ENCODE measurements at regions not wholly inside any gene's neighbourhood (a gene's known extent, or its start where the extent isn't known, plus 50 kb on each side); places are given as distances from the start of the nearest gene placed in this dataset.

GRCh38 chr2:35081622-35082015 lies 1274.0 kb upstream of the CRIM1 start:
- no peaks in the 10 kb centered on the region for H3K36me3 ChIP-seq (ENCODE audit: control insufficient read depth in 3 of 3, insufficient read depth in 2 of 3, low read depth in 1 of 3, low read length in 3 of 3)
- no peak for FAIRE-seq
- H3K4me3 ChIP-seq (ENCODE audit: low read depth in 1 of 3, low read length in 3 of 3) = no peak overlapping the region
- no peaks in the 10 kb centered on the region for H3K4me1 ChIP-seq (ENCODE audit: control insufficient read depth in 3 of 3, insufficient read depth in 2 of 3, low read depth in 1 of 3, low read length in 2 of 3)
- no peaks in the 10 kb centered on the region for H3K27me3 ChIP-seq (ENCODE audit: control insufficient read depth in 3 of 3, insufficient read depth in 3 of 3, low read length in 3 of 3)
- no peak for DNase-seq
- 81 to 89% (median 87%) methylated on average over 1 of the region's 1 CpG for WGBS, 3 donors
- peaks cover 0 to 1% of the 10 kb centered on the region in 2 donors for H3K9me3 ChIP-seq (ENCODE audit: control insufficient read depth in 2 of 2, insufficient read depth in 1 of 2, low read depth in 1 of 2, low read length in 1 of 2)
- no peak overlapping the region for H3K27ac ChIP-seq (ENCODE audit: low read depth in 1 of 3, low read length in 2 of 3)

GRCh38 chr2:35081001-35081621 lies 1274.5 kb upstream of the CRIM1 start:
- DNase-seq (no peak), FAIRE-seq (no peak)
- no peak overlapping the region for H3K27ac ChIP-seq (ENCODE audit: low read depth in 1 of 3, low read length in 2 of 3)
- WGBS, 3 donors = 77 to 88% (median 80%) methylated on average over 1 of the region's 1 CpG
- no peaks in the 10 kb centered on the region for H3K4me1 ChIP-seq (ENCODE audit: control insufficient read depth in 3 of 3, insufficient read depth in 2 of 3, low read depth in 1 of 3, low read length in 2 of 3)
- H3K9me3 ChIP-seq (ENCODE audit: control insufficient read depth in 2 of 2, insufficient read depth in 1 of 2, low read depth in 1 of 2, low read length in 1 of 2) = peaks cover 0 to 1% of the 10 kb centered on the region in 2 donors
- no peak overlapping the region for H3K4me3 ChIP-seq (ENCODE audit: low read depth in 1 of 3, low read length in 3 of 3)
- no peaks in the 10 kb centered on the region for H3K27me3 ChIP-seq (ENCODE audit: control insufficient read depth in 3 of 3, insufficient read depth in 3 of 3, low read length in 3 of 3)
- H3K36me3 ChIP-seq (ENCODE audit: control insufficient read depth in 3 of 3, insufficient read depth in 2 of 3, low read depth in 1 of 3, low read length in 3 of 3) = no peaks in the 10 kb centered on the region

- no peak overlapping the region for H3K27ac ChIP-seq (ENCODE audit: low read depth in 1 of 3, low read length in 2 of 3)
- no peaks in the 10 kb centered on the region for H3K9me3 ChIP-seq (ENCODE audit: control insufficient read depth in 2 of 2, insufficient read depth in 1 of 2, low read depth in 1 of 2, low read length in 1 of 2)
- no peak for FAIRE-seq
- H3K27me3 ChIP-seq (ENCODE audit: control insufficient read depth in 3 of 3, insufficient read depth in 3 of 3, low read length in 3 of 3) = no peaks in the 10 kb centered on the region
- H3K4me3 ChIP-seq (ENCODE audit: low read depth in 1 of 3, low read length in 3 of 3) = no peak overlapping the region
- no peak for DNase-seq
- no peaks in the 10 kb centered on the region for H3K4me1 ChIP-seq (ENCODE audit: control insufficient read depth in 3 of 3, insufficient read depth in 2 of 3, low read depth in 1 of 3, low read length in 2 of 3)
- WGBS, 3 donors = 57 to 76% (median 62%) methylated on average over 5 of the region's 5 CpGs
- H3K36me3 ChIP-seq (ENCODE audit: control insufficient read depth in 3 of 3, insufficient read depth in 2 of 3, low read depth in 1 of 3, low read length in 3 of 3) = no peaks in the 10 kb centered on the region
Measured at GRCh38 chr2:35080231-35080910, 1275.2 kb upstream of the CRIM1 start.

- H3K4me1 ChIP-seq (ENCODE audit: control insufficient read depth in 3 of 3, insufficient read depth in 2 of 3, low read depth in 1 of 3, low read length in 2 of 3) = no peaks in the 10 kb centered on the region
- 42 to 71% (median 61%) methylated on average over 1 of the region's 1 CpG for WGBS, 3 donors
- no peak overlapping the region for H3K4me3 ChIP-seq (ENCODE audit: low read depth in 1 of 3, low read length in 3 of 3)
- DNase-seq = no peak
- no peaks in the 10 kb centered on the region for H3K27me3 ChIP-seq (ENCODE audit: control insufficient read depth in 3 of 3, insufficient read depth in 3 of 3, low read length in 3 of 3)
- FAIRE-seq = no peak
- H3K9me3 ChIP-seq (ENCODE audit: control insufficient read depth in 2 of 2, insufficient read depth in 1 of 2, low read depth in 1 of 2, low read length in 1 of 2) = peaks cover 2 to 14% of the 10 kb centered on the region in 2 donors
- H3K36me3 ChIP-seq (ENCODE audit: control insufficient read depth in 3 of 3, insufficient read depth in 2 of 3, low read depth in 1 of 3, low read length in 3 of 3) = no peaks in the 10 kb centered on the region
- H3K27ac ChIP-seq (ENCODE audit: low read depth in 1 of 3, low read length in 2 of 3) = no peak overlapping the region
Measured at GRCh38 chr2:35067420-35067819, 1288.2 kb upstream of the CRIM1 start.

GRCh38 chr2:35063836-35064235 lies 1291.7 kb upstream of the CRIM1 start:
- DNase-seq = no peak
- H3K4me1 ChIP-seq (ENCODE audit: control insufficient read depth in 3 of 3, insufficient read depth in 2 of 3, low read depth in 1 of 3, low read length in 2 of 3) = no peaks in the 10 kb centered on the region
- WGBS, 3 donors = 68 to 84% (median 72%) methylated on average over 5 of the region's 5 CpGs
- FAIRE-seq = no peak
- no peak overlapping the region for H3K4me3 ChIP-seq (ENCODE audit: low read depth in 1 of 3, low read length in 3 of 3)
- no peaks in the 10 kb centered on the region for H3K36me3 ChIP-seq (ENCODE audit: control insufficient read depth in 3 of 3, insufficient read depth in 2 of 3, low read depth in 1 of 3, low read length in 3 of 3)
- H3K9me3 ChIP-seq (ENCODE audit: control insufficient read depth in 2 of 2, insufficient read depth in 1 of 2, low read depth in 1 of 2, low read length in 1 of 2) = peaks cover 2 to 12% of the 10 kb centered on the region in 2 donors
- H3K27me3 ChIP-seq (ENCODE audit: control insufficient read depth in 3 of 3, insufficient read depth in 3 of 3, low read length in 3 of 3) = no peaks in the 10 kb centered on the region
- no peak overlapping the region for H3K27ac ChIP-seq (ENCODE audit: low read depth in 1 of 3, low read length in 2 of 3)

GRCh38 chr2:35035883-35036282 lies 1319.7 kb upstream of the CRIM1 start:
- Histone ChIP-seq H3K4me1 (ENCODE audit: control insufficient read depth in 3 of 3, insufficient read depth in 2 of 3, low read depth in 1 of 3, low read length in 2 of 3) (no peaks in the 10 kb centered on the region), H3K36me3 (ENCODE audit: control insufficient read depth in 3 of 3, insufficient read depth in 2 of 3, low read depth in 1 of 3, low read length in 3 of 3) (no peaks in the 10 kb centered on the region), H3K27me3 (ENCODE audit: control insufficient read depth in 3 of 3, insufficient read depth in 3 of 3, low read length in 3 of 3) (no peaks in the 10 kb centered on the region), H3K4me3 (ENCODE audit: low read depth in 1 of 3, low read length in 3 of 3) (no peak overlapping the region), H3K27ac (ENCODE audit: low read depth in 1 of 3, low read length in 2 of 3) (no peak overlapping the region), H3K9me3 (ENCODE audit: control insufficient read depth in 2 of 2, insufficient read depth in 1 of 2, low read depth in 1 of 2, low read length in 1 of 2) (peaks cover 0 to 17% of the 10 kb centered on the region in 2 donors)
- no peak for DNase-seq
- WGBS, 3 donors = 40 to 65% (median 55%) methylated on average over 3 of the region's 3 CpGs
- FAIRE-seq = no peak

- H3K4me1 ChIP-seq (ENCODE audit: control insufficient read depth in 3 of 3, insufficient read depth in 2 of 3, low read depth in 1 of 3, low read length in 2 of 3) = no peaks in the 10 kb centered on the region
Measured at GRCh38 chr2:35033748-35034147, 1321.8 kb upstream of the CRIM1 start.

GRCh38 chr2:35023545-35023944 lies 1332.0 kb upstream of the CRIM1 start:
- no peaks in the 10 kb centered on the region for H3K9me3 ChIP-seq (ENCODE audit: control insufficient read depth in 2 of 2, insufficient read depth in 1 of 2, low read depth in 1 of 2, low read length in 1 of 2)
- H3K4me3 ChIP-seq (ENCODE audit: low read depth in 1 of 3, low read length in 3 of 3) = no peak overlapping the region
- no peak overlapping the region for H3K27ac ChIP-seq (ENCODE audit: low read depth in 1 of 3, low read length in 2 of 3)
- FAIRE-seq = no peak
- no peaks in the 10 kb centered on the region for H3K4me1 ChIP-seq (ENCODE audit: control insufficient read depth in 3 of 3, insufficient read depth in 2 of 3, low read depth in 1 of 3, low read length in 2 of 3)
- no peaks in the 10 kb centered on the region for H3K27me3 ChIP-seq (ENCODE audit: control insufficient read depth in 3 of 3, insufficient read depth in 3 of 3, low read length in 3 of 3)
- H3K36me3 ChIP-seq (ENCODE audit: control insufficient read depth in 3 of 3, insufficient read depth in 2 of 3, low read depth in 1 of 3, low read length in 3 of 3) = no peaks in the 10 kb centered on the region
- no peak for DNase-seq

More at GRCh38 chr2:35033748-35034147, 1321.8 kb upstream of the CRIM1 start:
- H3K36me3 ChIP-seq (ENCODE audit: control insufficient read depth in 3 of 3, insufficient read depth in 2 of 3, low read depth in 1 of 3, low read length in 3 of 3) = no peaks in the 10 kb centered on the region
- 76 to 88% (median 80%) methylated on average over 4 of the region's 4 CpGs for WGBS, 3 donors
- no peak for DNase-seq
- H3K27ac ChIP-seq (ENCODE audit: low read depth in 1 of 3, low read length in 2 of 3) = no peak overlapping the region
- H3K27me3 ChIP-seq (ENCODE audit: control insufficient read depth in 3 of 3, insufficient read depth in 3 of 3, low read length in 3 of 3) = no peaks in the 10 kb centered on the region
- FAIRE-seq = no peak
- H3K9me3 ChIP-seq (ENCODE audit: control insufficient read depth in 2 of 2, insufficient read depth in 1 of 2, low read depth in 1 of 2, low read length in 1 of 2) = peaks cover 0 to 10% of the 10 kb centered on the region in 2 donors
- H3K4me3 ChIP-seq (ENCODE audit: low read depth in 1 of 3, low read length in 3 of 3) = no peak overlapping the region

- Histone ChIP-seq H3K27ac (ENCODE audit: low read depth in 1 of 3, low read length in 2 of 3) (no peak overlapping the region), H3K9me3 (ENCODE audit: control insufficient read depth in 2 of 2, insufficient read depth in 1 of 2, low read depth in 1 of 2, low read length in 1 of 2) (no peaks in the 10 kb centered on the region), H3K36me3 (ENCODE audit: control insufficient read depth in 3 of 3, insufficient read depth in 2 of 3, low read depth in 1 of 3, low read length in 3 of 3) (no peaks in the 10 kb centered on the region), H3K4me3 (ENCODE audit: low read depth in 1 of 3, low read length in 3 of 3) (no peak overlapping the region), H3K4me1 (ENCODE audit: control insufficient read depth in 3 of 3, insufficient read depth in 2 of 3, low read depth in 1 of 3, low read length in 2 of 3) (no peaks in the 10 kb centered on the region), H3K27me3 (ENCODE audit: control insufficient read depth in 3 of 3, insufficient read depth in 3 of 3, low read length in 3 of 3) (no peaks in the 10 kb centered on the region)
- no peak for FAIRE-seq
- WGBS, 3 donors = 90 to 97% (median 92%) methylated on average over 1 of the region's 1 CpG
- no peak for DNase-seq
Measured at GRCh38 chr2:35000453-35000852, 1355.1 kb upstream of the CRIM1 start.

All from small intestine (tissue), 7 donors.